Spleen (tissue), 11 donors: ENCODE measurements at regions not wholly inside any gene's neighbourhood (a gene's known extent, or its start where the extent isn't known, plus 50 kb on each side); places are given as distances from the start of the nearest gene placed in this dataset.

Experiments used
- DNase-seq: peaks from one replicate; pipeline ENCODE4 v3.0.0-alpha.2; 2020
- H3K27ac ChIP-seq, 8 donors: fragments of 200-600 bp; sonication (generic) in 7 of 8; 1 replicate in 4 of 8; 2 replicates in 4 of 8; pipeline versions ENCODE4 v1.5.0 to v1.8.0; 2016 to 2021; ENCODE audit warnings: inconsistent platforms in 4 of 8, mild to moderate bottlenecking in 4 of 8, moderate library complexity in 1 of 8
- H3K27me3 ChIP-seq, 7 donors: fragments of 200-600 bp; sonication (generic) in 6 of 7; replicated peaks in 1 of 7; 1 replicate in 4 of 7; 2 replicates in 3 of 7; pipeline versions ENCODE4 v1.5.0 to v1.8.0; 2016 to 2021; ENCODE audit warnings: inconsistent platforms in 3 of 7, mild to moderate bottlenecking in 1 of 7
- H3K36me3 ChIP-seq, 6 donors: fragments of 200-600 bp; sonication (generic) in 5 of 6; 1 replicate in 4 of 6; 2 replicates in 2 of 6; pipeline versions ENCODE4 v1.5.0 to v1.8.0; 2016 to 2021; ENCODE audit warnings: inconsistent platforms in 2 of 6
- H3K4me1 ChIP-seq, 6 donors: fragments of 200-600 bp; sonication (generic) in 5 of 6; 1 replicate in 3 of 6; 2 replicates in 3 of 6; pipeline versions ENCODE4 v1.5.0 to v1.8.0; 2016 to 2021; ENCODE audit warnings: inconsistent platforms in 3 of 6
- H3K4me3 ChIP-seq, 8 donors: fragments of 200-600 bp; sonication (generic) in 7 of 8; 1 replicate in 4 of 8; 2 replicates in 4 of 8; pipeline versions ENCODE4 v1.5.0 to v1.8.0; 2016 to 2021; ENCODE audit warnings: inconsistent platforms in 4 of 8, mild to moderate bottlenecking in 4 of 8, moderate library complexity in 2 of 8
- H3K9me3 ChIP-seq, 8 donors: fragments of 200-600 bp; sonication (generic) in 7 of 8; 1 replicate in 4 of 8; 2 replicates in 4 of 8; pipeline versions ENCODE4 v1.5.0 to v1.8.0; 2016 to 2021; ENCODE audit warnings: inconsistent platforms in 4 of 8
- POLR2A ChIP-seq, 3 donors: fragments of 450-650 bp; IDR thresholded peaks; one replicate each; pipeline ENCODE4 v1.5.1; 2017; ENCODE audit warnings: antibody characterized with exemption in 3 of 3, mild to moderate bottlenecking in 1 of 3
- POLR2AphosphoS5 ChIP-seq, 3 donors: sonication (generic); formaldehyde crosslinking; IDR thresholded peaks; one replicate each; pipeline ENCODE4 v1.5.1; 2017; ENCODE audit warnings: antibody characterized with exemption in 3 of 3
- WGBS, 5 donors: extraction: QIAGEN DNeasy Blood & Tissue Kit in 3 of 5; methylation state at CpG; one replicate each; pipeline versions ENCODE4 v1.1.5 to v1.1.7; 2013 to 2018; 5-methylcytosine and 5-hydroxymethylcytosine counted together
- intact Hi-C: fragments of 100-400 bp; cut with DNase I; formaldehyde crosslinking; loops from one replicate; pipeline ENCODE4 v1.15.0; 2023; ENCODE audit warnings: low total_unique reads
- TF ChIP-seq, protein P1 (sequence below), 11 experiments: fragments of 200-600 bp in 7 of 11; fragments of 450-650 bp in 4 of 11; sonication (generic) in 4 of 11; IDR thresholded peaks in 8 of 11; conservative IDR thresholded peaks in 3 of 11; 1 replicate in 7 of 11; 2 replicates in 4 of 11; pipeline versions ENCODE4 v1.4.0 to v1.8.0; 2016 to 2021; ENCODE audit warnings: antibody characterized with exemption in 11 of 11, inconsistent platforms in 4 of 11, mild to moderate bottlenecking in 1 of 11
- donor health status: healthy with polysubstance abuse.
- donor health status: DM: no; HTN: no; CAD: no; lungs with moderate emphysema.
- donor health status: DM: no; HTN: no; CAD: no.
- donor health status: Bipolar disorder and iron deficiency.
- donor health status: healthy.
- donor health status: DM: no; HTN: no; CAD: no.
- donor health status: DM: yes; HTN: yes; CAD: no.

DNA sequence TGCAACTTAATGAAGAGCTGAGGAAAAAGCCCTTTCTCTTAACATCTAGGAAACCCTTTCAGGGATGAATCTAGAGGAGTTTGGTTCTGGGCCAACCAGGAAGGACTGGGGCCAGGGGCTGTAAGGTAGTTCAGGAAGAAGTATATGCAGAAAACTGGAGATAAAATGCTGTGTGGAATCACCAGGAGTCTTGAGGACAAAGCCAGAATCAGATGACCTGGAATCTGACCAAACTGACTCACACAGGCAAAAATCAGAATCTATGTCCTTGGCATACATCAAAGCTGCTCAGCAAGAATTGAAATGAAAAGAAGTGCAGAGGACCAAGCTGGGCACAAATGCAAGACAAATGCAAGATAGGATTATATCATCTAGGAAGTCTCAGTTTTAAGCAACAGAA is 59.4 kb upstream of the ATP2C1 start:
- Histone ChIP-seq H3K27me3 (no peaks in the 10 kb centered on the region), H3K27ac (no peak overlapping the region), H3K4me1 (peaks cover 0 to 7% (median 0%) of the 10 kb centered on the region in 6 donors), H3K9me3 (no peaks in the 10 kb centered on the region), H3K36me3 (no peaks in the 10 kb centered on the region), H3K4me3 (no peak overlapping the region)
- TF ChIP-seq POLR2A (IDR thresholded peaks at IDR 0.05) = no peak
- TF ChIP-seq, protein P1, sequence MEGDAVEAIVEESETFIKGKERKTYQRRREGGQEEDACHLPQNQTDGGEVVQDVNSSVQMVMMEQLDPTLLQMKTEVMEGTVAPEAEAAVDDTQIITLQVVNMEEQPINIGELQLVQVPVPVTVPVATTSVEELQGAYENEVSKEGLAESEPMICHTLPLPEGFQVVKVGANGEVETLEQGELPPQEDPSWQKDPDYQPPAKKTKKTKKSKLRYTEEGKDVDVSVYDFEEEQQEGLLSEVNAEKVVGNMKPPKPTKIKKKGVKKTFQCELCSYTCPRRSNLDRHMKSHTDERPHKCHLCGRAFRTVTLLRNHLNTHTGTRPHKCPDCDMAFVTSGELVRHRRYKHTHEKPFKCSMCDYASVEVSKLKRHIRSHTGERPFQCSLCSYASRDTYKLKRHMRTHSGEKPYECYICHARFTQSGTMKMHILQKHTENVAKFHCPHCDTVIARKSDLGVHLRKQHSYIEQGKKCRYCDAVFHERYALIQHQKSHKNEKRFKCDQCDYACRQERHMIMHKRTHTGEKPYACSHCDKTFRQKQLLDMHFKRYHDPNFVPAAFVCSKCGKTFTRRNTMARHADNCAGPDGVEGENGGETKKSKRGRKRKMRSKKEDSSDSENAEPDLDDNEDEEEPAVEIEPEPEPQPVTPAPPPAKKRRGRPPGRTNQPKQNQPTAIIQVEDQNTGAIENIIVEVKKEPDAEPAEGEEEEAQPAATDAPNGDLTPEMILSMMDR (IDR thresholded peaks at IDR 0.05 in 8 of 11, conservative IDR thresholded peaks at IDR 0.05 in 3 of 11) = no peak
- TF ChIP-seq POLR2AphosphoS5 (IDR thresholded peaks at IDR 0.05) = no peak
- no peak for DNase-seq
- intact Hi-C loops = no loop called here

DNA sequence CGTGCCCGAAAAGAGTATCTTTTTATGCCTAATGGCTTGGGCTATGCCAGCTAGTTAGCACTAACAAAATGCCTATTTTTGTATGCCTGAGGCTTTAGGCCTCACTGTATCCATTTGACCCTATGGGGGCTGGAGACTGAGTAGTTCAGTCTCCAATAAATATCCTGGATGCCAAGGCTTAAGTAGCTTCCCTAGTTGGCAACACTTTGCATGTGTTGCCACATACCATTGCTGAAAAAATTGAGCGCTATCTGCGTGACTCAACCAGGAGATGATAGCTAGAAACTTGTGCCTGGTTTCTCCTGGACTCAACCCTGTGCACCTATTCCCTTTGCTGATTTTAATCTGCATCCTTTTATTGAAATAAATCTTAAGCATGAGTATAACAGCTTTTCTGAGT is 58.4 kb upstream of the ATP2C1 start:
- TF ChIP-seq POLR2A (IDR thresholded peaks at IDR 0.05) (no peak), POLR2AphosphoS5 (IDR thresholded peaks at IDR 0.05) (no peak)
- TF ChIP-seq, protein P1 (IDR thresholded peaks at IDR 0.05 in 8 of 11, conservative IDR thresholded peaks at IDR 0.05 in 3 of 11) = no peak
- intact Hi-C loops = no loop called here
- Histone ChIP-seq H3K4me3 (no peak overlapping the region), H3K27ac (no peak overlapping the region), H3K36me3 (no peaks in the 10 kb centered on the region), H3K27me3 (no peaks in the 10 kb centered on the region), H3K4me1 (peaks cover 0 to 11% (median 2%) of the 10 kb centered on the region in 6 donors), H3K9me3 (no peaks in the 10 kb centered on the region)
- 85 to 94% (median 90%) methylated on average over 4 of the region's 4 CpGs for whole genome bisulfite sequencing, 5 donors
- DNase-seq = no peak

DNA sequence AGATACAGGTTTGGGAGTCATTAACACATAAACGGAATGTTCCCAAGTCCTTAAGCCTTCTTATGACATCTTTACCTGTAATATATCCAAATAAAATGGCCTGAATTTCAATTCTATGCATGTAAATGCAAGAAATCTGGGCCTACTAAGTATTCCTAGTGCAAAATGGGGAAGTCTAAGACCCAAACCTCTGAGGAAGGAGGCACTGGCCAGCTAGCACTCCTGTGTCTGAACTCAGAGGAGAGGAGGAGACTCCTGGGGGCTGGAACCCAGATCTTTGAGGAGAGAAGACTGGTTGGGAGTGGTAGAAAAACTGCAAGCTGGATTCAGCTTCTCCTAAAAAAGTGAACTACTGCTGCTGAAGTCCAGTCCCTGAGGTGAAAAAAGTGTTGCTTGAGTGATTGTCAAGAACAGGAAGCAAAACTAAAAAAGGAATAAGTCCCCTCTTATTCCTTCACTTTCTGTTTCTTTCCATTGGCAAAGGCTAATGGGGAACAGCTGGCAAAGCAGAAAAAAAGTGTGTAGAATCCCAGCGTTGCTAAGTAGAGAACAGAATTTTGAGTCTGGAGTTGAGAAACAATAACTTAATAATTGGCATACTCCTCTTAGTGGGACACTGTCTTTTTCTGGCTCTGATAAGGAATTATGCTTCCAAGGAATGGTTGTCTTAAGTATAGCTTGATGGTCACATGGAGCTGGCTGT is 54.8 kb upstream of the ATP2C1 start:
- intact Hi-C loops = no loop called here
- H3K4me1 ChIP-seq = peaks cover 0 to 11% (median 2%) of the 10 kb centered on the region in 6 donors
- H3K4me3 ChIP-seq = no peak overlapping the region
- peak overlapping the region in 1 of 8 donors; percentile 25 for H3K27ac ChIP-seq
- TF ChIP-seq, protein P1 (IDR thresholded peaks at IDR 0.05 in 8 of 11, conservative IDR thresholded peaks at IDR 0.05 in 3 of 11) = no peak
- TF ChIP-seq POLR2A (IDR thresholded peaks at IDR 0.05) (no peak), POLR2AphosphoS5 (IDR thresholded peaks at IDR 0.05) (no peak)
- no peaks in the 10 kb centered on the region for H3K27me3 ChIP-seq
- 47 to 72% (median 60%) methylated on average over 2 of the region's 2 CpGs for WGBS, 5 donors
- H3K9me3 ChIP-seq = no peaks in the 10 kb centered on the region
- DNase-seq = no peak
- no peaks in the 10 kb centered on the region for H3K36me3 ChIP-seq

DNA sequence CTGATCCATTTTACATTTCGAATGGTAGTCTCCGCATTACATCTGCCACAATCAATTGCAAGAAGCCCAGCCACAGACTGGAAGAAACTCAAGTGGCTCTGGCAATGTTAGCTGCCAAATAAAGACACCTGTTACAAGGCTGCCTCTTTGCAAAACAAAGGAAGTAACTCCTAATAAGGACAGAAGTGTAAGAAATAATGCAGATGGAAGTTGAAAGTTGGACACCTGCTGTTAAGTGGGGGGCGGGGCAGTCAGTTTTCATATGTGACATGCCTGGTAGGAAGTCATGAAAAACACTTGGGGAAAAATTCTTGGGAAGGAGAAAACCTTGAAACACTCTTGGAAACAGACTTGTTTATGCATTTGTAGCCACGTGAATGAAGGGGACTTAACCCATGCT is 54.1 kb upstream of the ATP2C1 start:
- no peaks in the 10 kb centered on the region for H3K27me3 ChIP-seq
- 21 to 32% (median 26%) methylated on average over 4 of the region's 4 CpGs for WGBS, 5 donors
- H3K4me1 ChIP-seq = peaks cover 0 to 11% (median 2%) of the 10 kb centered on the region in 6 donors
- H3K36me3 ChIP-seq = no peaks in the 10 kb centered on the region
- no peak overlapping the region for H3K4me3 ChIP-seq
- TF ChIP-seq, protein P1 (IDR thresholded peaks at IDR 0.05 in 8 of 11, conservative IDR thresholded peaks at IDR 0.05 in 3 of 11) = no peak
- no peak for TF ChIP-seq POLR2A (IDR thresholded peaks at IDR 0.05)
- no peak for TF ChIP-seq POLR2AphosphoS5 (IDR thresholded peaks at IDR 0.05)
- intact Hi-C loops = no loop called here
- DNase-seq = no peak
- no peaks in the 10 kb centered on the region for H3K9me3 ChIP-seq
- no peak overlapping the region for H3K27ac ChIP-seq
